Suppressor macrophage (primary cell): ENCODE measurements at regions not wholly inside any gene's neighbourhood (a gene's known extent, or its start where the extent isn't known, plus 50 kb on each side); places are given as distances from the start of the nearest gene placed in this dataset.
A peak's percentile ranks its signal among the peaks of the same experiment; 100 is the strongest.
"Not testable (repeated sequence)": the region's sequence is repeated elsewhere in the genome, so short reads cannot be mapped to it uniquely, and the experiment has no call there.

ENCODE experiments used
- DNase-seq, 4 experiments: peaks; one replicate each; pipeline ENCODE4 v3.0.0-alpha.2; 2020 to 2022

- DNase-seq, result no peak
Observed at GRCh38 chr5:173495225-173495904, 121.1 kb downstream of the BOD1 start.

GRCh38 chr5:173494446-173494845 is 122.0 kb downstream of the BOD1 start:
- DNase-seq, result no peak

- peak in 1 of 4 experiments; percentile 1 for DNase-seq
Observed at GRCh38 chr5:173493846-173494245, 122.6 kb downstream of the BOD1 start.

- DNase-seq, result no peak
Observed at GRCh38 chr5:173493040-173493439, 123.4 kb downstream of the BOD1 start.

- DNase-seq, result no peak
Observed at GRCh38 chr5:173490681-173491080, 125.8 kb downstream of the BOD1 start.

GRCh38 chr5:173488144-173488543 is 128.3 kb downstream of the BOD1 start:
- no peak for DNase-seq

- DNase-seq, result no peak
Observed at GRCh38 chr5:173487300-173487699, 129.2 kb downstream of the BOD1 start.

- no peak for DNase-seq
Observed at GRCh38 chr5:173486355-173487225, 129.9 kb downstream of the BOD1 start.

- DNase-seq, result no peak
Observed at GRCh38 chr5:173484569-173484968, 131.9 kb downstream of the BOD1 start.

- not testable (repeated sequence) for DNase-seq
Observed at GRCh38 chr5:173483599-173483998, 132.9 kb downstream of the BOD1 start.

GRCh38 chr5:173483160-173483559 is 133.3 kb downstream of the BOD1 start:
- DNase-seq, result no peak

- no peak for DNase-seq
Observed at GRCh38 chr5:173481821-173482220, 134.6 kb downstream of the BOD1 start.

- DNase-seq, result no peak
Observed at GRCh38 chr5:173480896-173481295, 135.6 kb downstream of the BOD1 start.

GRCh38 chr5:173479711-173480110 is 136.7 kb downstream of the BOD1 start:
- DNase-seq, result no peak

GRCh38 chr5:173477345-173478040 is 139.0 kb downstream of the BOD1 start:
- DNase-seq, result no peak

- DNase-seq, result no peak
Observed at GRCh38 chr5:173475780-173476179, 140.7 kb downstream of the BOD1 start.

- no peak for DNase-seq
Observed at GRCh38 chr5:173474881-173475287, 141.6 kb downstream of the BOD1 start.

GRCh38 chr5:173473288-173473687 is 143.2 kb downstream of the BOD1 start:
- DNase-seq, result no peak

GRCh38 chr5:173472784-173473278 is 143.6 kb downstream of the BOD1 start:
- no peak for DNase-seq

- DNase-seq, result no peak
Observed at GRCh38 chr5:173472164-173472563, 143.9 kb upstream of the STC2 start.

- DNase-seq, result no peak
Observed at GRCh38 chr5:173468821-173469251, 140.6 kb upstream of the STC2 start.

- no peak for DNase-seq
Observed at GRCh38 chr5:173466227-173466626, 138.0 kb upstream of the STC2 start.

- no peak for DNase-seq
Observed at GRCh38 chr5:173464813-173465212, 136.6 kb upstream of the STC2 start.
